Esophagus (tissue), 2 donors: ENCODE measurements at regions not wholly inside any gene's neighbourhood (a gene's known extent, or its start where the extent isn't known, plus 50 kb on each side); places are given as distances from the start of the nearest gene placed in this dataset.

Source experiments
- H3K27ac ChIP-seq, 2 donors: one replicate each; pipeline ENCODE4 v1.5.1; 2013; ENCODE audit warnings: low read depth in 2 of 2, mild to moderate bottlenecking in 2 of 2, inconsistent platforms in 1 of 2, low read length in 1 of 2, moderate library complexity in 1 of 2
- H3K27me3 ChIP-seq, 2 donors: one replicate each; pipeline ENCODE4 v1.6.1; 2013; ENCODE audit warnings: low read length in 2 of 2, control low read depth in 1 of 2, mild to moderate bottlenecking in 1 of 2; ENCODE audit not compliant: insufficient read depth in 2 of 2, control insufficient read depth in 1 of 2
- H3K36me3 ChIP-seq, 2 donors: one replicate each; pipeline ENCODE4 v1.6.1; 2013; ENCODE audit warnings: low read length in 1 of 2; ENCODE audit not compliant: control insufficient read depth in 2 of 2, insufficient read depth in 2 of 2
- H3K4me1 ChIP-seq, 2 donors: one replicate each; pipeline ENCODE4 v1.6.1; 2013; ENCODE audit warnings: low read length in 1 of 2; ENCODE audit not compliant: control insufficient read depth in 2 of 2, insufficient read depth in 2 of 2
- H3K4me3 ChIP-seq, 2 donors: one replicate each; pipeline ENCODE4 v1.5.1; 2013; ENCODE audit warnings: low read length in 2 of 2, mild to moderate bottlenecking in 2 of 2, low read depth in 1 of 2, moderate library complexity in 1 of 2
- H3K9me3 ChIP-seq, 2 donors: one replicate each; pipeline ENCODE4 v1.6.1; 2013; ENCODE audit warnings: mild to moderate bottlenecking in 2 of 2, low read depth in 1 of 2, low read length in 1 of 2, moderate library complexity in 1 of 2; ENCODE audit not compliant: control insufficient read depth in 2 of 2, insufficient read depth in 1 of 2
- WGBS, 2 donors: extraction: QIAGEN DNeasy Blood & Tissue Kit; methylation state at CpG; one replicate each; pipeline ENCODE4 v1.1.7; 2013; 5-methylcytosine and 5-hydroxymethylcytosine counted together
- donor health status: healthy with polysubstance abuse.
- donor health status: Bipolar disorder and iron deficiency.

DNA sequence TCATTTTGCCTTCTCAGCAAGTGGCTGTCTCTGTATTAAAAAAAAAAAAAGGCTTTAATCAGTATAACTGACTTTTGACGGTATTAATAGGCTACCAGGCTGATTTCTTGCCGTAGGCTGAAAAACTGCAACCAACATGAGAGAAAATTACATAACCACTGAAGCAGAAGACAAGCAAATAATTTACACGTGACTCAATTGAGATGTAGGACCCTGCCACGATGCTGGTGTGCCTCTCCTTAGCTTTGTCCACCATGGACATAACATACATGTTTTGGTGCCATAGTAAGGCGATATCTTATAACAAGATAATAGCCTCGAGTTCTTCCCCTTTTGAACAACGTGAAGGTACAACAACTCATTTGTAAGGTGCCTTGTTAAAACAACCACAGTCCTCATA is 88.7 kb upstream of the GRIP1 start:
- H3K4me3 ChIP-seq: no peak overlapping the region
- no peaks in the 10 kb centered on the region for H3K36me3 ChIP-seq
- no peaks in the 10 kb centered on the region for H3K27me3 ChIP-seq
- no peaks in the 10 kb centered on the region for H3K9me3 ChIP-seq
- H3K27ac ChIP-seq: no peak overlapping the region
- WGBS, 2 donors: 75 to 82% methylated on average over 7 of the region's 7 CpGs
- H3K4me1 ChIP-seq: no peaks in the 10 kb centered on the region

DNA sequence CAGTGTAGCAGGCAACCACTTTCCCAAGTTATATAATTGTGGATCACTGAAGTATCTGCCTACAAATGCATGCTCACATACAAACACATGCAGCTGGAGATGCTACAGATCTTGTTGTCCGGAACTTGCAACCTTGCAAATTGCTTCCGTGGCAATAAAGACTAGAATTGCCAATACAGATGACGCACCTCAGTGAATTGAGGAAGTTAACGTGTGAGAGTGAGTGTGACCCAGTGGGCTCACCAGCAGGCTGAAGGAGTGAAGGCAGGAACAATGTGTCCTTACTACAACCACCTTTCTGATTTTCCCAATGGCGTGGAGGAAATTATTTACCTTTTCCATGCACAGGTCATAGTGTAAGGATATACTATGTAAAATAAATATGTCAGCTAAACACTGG is 89.4 kb upstream of the GRIP1 start:
- no peak overlapping the region for H3K27ac ChIP-seq
- H3K4me3 ChIP-seq: no peak overlapping the region
- H3K9me3 ChIP-seq: no peaks in the 10 kb centered on the region
- no peaks in the 10 kb centered on the region for H3K36me3 ChIP-seq
- 90 to 91% methylated on average over 5 of the region's 5 CpGs for WGBS, 2 donors
- H3K27me3 ChIP-seq: no peaks in the 10 kb centered on the region
- no peaks in the 10 kb centered on the region for H3K4me1 ChIP-seq

DNA sequence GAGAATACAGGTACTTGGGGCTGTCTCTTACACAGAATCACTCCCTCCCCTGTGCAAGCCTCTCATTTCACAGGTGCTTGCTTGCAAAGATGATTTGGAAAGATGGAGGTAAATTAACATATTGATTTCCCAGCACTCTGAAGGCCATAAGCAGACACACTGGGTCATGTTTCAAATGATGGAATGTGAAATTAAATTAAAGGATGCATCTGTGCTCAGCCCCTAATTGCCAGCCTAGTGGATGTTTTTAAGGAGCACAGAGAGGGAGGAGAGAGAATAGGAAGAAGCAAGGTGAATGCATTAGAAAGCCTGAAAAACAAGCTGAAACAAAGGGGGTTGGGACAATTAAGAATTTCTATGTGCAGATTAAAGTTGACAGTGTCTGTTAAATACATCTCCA is 96.1 kb upstream of the GRIP1 start:
- H3K4me1 ChIP-seq: no peaks in the 10 kb centered on the region
- no peak overlapping the region for H3K27ac ChIP-seq
- no peaks in the 10 kb centered on the region for H3K9me3 ChIP-seq
- H3K4me3 ChIP-seq: no peak overlapping the region
- H3K36me3 ChIP-seq: no peaks in the 10 kb centered on the region
- H3K27me3 ChIP-seq: no peaks in the 10 kb centered on the region

DNA sequence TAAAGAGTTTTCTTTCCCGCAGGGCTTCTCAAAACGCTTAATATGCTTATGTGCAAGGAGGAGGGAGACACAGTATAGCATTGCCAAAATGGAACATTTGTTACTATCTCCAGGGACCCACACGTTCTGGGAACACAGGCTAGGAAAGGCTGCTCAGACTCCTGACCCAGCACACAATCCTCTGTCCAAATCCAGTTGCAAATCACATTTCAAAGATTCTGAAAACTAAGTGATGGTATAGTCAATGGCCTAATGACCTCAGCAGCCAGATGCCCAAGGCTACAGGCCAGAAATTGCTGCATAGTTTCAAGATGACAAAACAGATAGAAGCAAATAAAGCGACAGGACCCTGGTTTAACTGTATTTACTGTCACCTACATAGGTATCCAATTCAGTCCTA is 97.0 kb upstream of the GRIP1 start:
- no peaks in the 10 kb centered on the region for H3K27me3 ChIP-seq
- no peak overlapping the region for H3K4me3 ChIP-seq
- H3K4me1 ChIP-seq: no peaks in the 10 kb centered on the region
- H3K36me3 ChIP-seq: no peaks in the 10 kb centered on the region
- H3K9me3 ChIP-seq: no peaks in the 10 kb centered on the region
- H3K27ac ChIP-seq: no peak overlapping the region
- WGBS, 2 donors: 70 to 78% methylated on average over 4 of the region's 4 CpGs

DNA sequence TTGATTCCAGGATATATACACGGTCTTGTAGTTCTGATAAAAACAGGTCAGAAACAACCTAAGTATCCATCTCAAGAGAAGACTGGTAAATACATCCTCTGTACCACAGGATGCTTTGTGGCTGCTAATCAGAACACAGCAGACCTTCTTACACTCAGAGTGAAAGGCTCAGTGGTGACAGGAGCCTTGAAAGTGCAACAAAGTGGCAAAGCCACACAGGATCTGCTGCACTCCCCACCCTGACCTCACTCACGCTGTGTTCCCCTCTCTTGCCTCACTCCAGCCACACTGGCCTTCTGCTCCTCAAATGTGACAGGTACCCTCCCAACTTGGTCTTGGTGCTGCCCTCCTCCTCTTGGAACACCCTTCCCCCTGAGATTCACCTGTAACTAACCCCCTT is 98.1 kb upstream of the GRIP1 start:
- 53 to 66% methylated on average over 2 of the region's 2 CpGs for WGBS, 2 donors
- Histone ChIP-seq H3K36me3 (no peaks in the 10 kb centered on the region), H3K9me3 (no peaks in the 10 kb centered on the region), H3K27me3 (no peaks in the 10 kb centered on the region), H3K4me1 (no peaks in the 10 kb centered on the region), H3K27ac (no peak overlapping the region), H3K4me3 (no peak overlapping the region)

DNA sequence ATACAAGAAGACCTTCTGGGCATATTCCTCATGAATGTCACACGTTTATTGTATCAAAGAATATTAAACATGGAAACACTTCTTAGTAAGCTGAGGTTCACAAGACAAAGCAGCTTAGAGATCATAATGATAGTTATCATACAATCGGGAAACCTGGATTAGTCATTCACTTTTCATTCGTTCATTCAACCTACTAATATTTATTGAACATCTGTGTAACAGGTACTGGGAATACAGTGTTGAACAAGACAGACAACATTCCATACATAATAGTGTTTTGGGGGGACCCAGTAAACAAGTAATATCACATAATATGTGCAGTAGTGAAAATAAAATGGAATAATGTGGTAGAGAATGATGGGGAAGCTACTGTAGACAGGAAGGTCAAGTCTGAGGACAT is 100.6 kb upstream of the GRIP1 start:
- 73 to 75% methylated on average over 3 of the region's 3 CpGs for WGBS, 2 donors
- Histone ChIP-seq H3K36me3 (no peaks in the 10 kb centered on the region), H3K4me3 (no peak overlapping the region), H3K27ac (no peak overlapping the region), H3K27me3 (no peaks in the 10 kb centered on the region), H3K4me1 (no peaks in the 10 kb centered on the region), H3K9me3 (no peaks in the 10 kb centered on the region)

DNA sequence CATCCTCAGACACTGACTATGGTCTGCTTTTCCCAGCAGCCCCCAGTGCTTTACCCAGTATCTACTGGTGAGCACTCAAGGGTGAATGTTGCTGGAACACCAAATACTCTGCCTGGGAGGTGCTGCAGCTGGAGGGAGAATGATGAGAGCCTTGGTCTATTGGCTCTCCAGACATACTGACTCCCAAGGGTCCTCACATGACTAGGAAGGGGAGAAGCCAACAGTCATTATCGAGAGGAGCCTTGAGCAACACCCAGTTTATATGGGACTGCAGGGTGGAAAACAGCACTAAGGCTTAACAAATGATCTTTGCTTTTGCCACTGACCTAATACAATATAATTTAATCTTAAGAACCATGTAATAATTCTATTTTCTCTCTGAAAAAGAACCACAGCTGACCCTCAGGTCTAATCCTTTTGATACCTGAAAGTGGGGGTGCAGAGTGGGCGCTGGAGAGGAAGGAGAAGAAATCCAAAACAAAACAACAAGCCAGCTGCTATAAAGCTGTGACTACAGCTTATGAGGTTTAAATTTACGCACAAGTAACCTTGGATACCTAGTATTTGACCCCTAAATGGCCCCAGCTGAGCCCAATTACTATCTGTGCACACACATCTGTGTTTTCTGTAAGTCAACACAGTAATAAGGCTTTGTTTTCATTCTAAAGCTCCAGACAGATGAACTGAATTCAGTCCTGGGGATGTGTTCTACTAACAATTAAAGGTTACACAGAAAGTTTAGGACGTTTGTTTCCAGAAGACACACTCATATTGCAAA is 107.8 kb upstream of the GRIP1 start:
- WGBS, 2 donors: 73 to 78% methylated on average over 4 of the region's 4 CpGs
- Histone ChIP-seq H3K36me3 (no peaks in the 10 kb centered on the region), H3K9me3 (no peaks in the 10 kb centered on the region), H3K27ac (no peak overlapping the region), H3K4me3 (no peak overlapping the region), H3K4me1 (peaks cover 0 to 2% of the 10 kb centered on the region in 2 donors), H3K27me3 (no peaks in the 10 kb centered on the region)

DNA sequence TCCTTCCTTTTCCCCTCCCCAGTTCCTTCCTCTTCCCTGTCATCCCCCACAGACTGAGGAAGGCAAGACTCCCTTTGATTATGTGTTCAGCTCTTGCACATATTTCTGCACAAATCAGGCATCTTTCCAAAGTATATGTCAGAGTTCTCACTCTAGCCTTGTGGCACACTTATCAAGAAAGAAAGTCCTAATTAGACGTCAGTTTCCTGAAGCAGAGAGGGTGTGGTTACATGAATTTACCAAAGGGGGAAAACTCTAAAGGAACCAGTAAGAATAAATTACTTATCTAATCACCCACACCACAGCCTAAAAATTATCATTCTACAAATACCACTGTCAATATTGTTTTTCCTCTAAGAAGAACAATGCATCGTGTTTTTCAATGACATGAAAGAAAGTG is 120.7 kb upstream of the GRIP1 start:
- H3K27ac ChIP-seq: no peak overlapping the region
- WGBS, 2 donors: 38 to 50% methylated on average over 2 of the region's 2 CpGs
- H3K9me3 ChIP-seq: no peaks in the 10 kb centered on the region
- no peak overlapping the region for H3K4me3 ChIP-seq
- H3K27me3 ChIP-seq: no peaks in the 10 kb centered on the region
- H3K4me1 ChIP-seq: peaks cover 0 to 4% of the 10 kb centered on the region in 2 donors
- H3K36me3 ChIP-seq: no peaks in the 10 kb centered on the region

DNA sequence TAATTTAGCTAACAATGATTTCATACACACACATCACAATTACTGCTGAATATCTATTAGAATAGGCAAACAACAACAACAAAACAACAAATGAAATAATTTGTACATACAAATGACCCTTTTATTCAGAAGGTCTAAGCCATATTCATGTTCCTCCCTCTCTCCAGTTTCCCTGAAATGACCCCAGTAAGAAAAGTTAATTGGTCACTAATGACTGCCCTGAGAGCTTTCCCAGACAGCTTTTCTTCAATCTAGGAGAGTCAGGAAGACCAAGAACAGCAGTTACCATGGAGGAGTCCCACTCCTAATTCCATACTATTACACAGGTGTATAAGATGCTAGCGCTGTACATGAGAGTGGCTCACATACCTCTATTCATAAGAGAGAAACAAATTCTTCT is 121.2 kb upstream of the GRIP1 start:
- no peaks in the 10 kb centered on the region for H3K9me3 ChIP-seq
- H3K4me1 ChIP-seq: peaks cover 0 to 4% of the 10 kb centered on the region in 2 donors
- H3K36me3 ChIP-seq: no peaks in the 10 kb centered on the region
- H3K27ac ChIP-seq: no peak overlapping the region
- H3K4me3 ChIP-seq: no peak overlapping the region
- WGBS, 2 donors: 99 to 100% methylated on average over 1 of the region's 1 CpG
- H3K27me3 ChIP-seq: no peaks in the 10 kb centered on the region

DNA sequence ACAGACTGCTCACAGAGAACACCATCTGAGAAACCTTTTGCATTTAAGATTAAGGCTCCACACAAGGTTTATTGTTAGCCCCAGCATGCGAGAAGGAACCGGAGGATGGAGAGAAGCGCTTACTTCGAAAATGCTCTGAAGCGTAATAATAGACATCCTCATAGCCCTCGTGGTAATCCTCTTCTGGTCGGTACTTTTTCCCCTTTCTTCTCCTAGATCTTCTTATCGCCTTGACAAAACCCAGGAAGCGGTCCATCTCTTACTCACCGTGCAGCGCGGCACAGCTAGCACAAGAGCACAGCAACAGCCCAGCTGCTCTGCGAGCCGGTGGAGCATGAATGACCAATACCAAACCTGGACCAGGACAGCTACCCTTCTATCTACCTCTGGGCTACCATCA is 125.1 kb upstream of the GRIP1 start:
- H3K9me3 ChIP-seq: no peaks in the 10 kb centered on the region
- no peaks in the 10 kb centered on the region for H3K27me3 ChIP-seq
- no peak overlapping the region for H3K4me3 ChIP-seq
- no peak overlapping the region for H3K27ac ChIP-seq
- WGBS, 2 donors: 62 to 72% methylated on average over 14 of the region's 14 CpGs
- H3K4me1 ChIP-seq: peaks cover 0 to 4% of the 10 kb centered on the region in 2 donors
- H3K36me3 ChIP-seq: no peaks in the 10 kb centered on the region
